Trophoblast cell (in vitro differentiated cells and primary cell): ENCODE measurements at regions not wholly inside any gene's neighbourhood (a gene's known extent, or its start where the extent isn't known, plus 50 kb on each side); places are given as distances from the start of the nearest gene placed in this dataset.

Experiments used
- DNase-seq, 2 donors: peaks; one replicate each; pipeline ENCODE4 v3.0.0-alpha.2; 2016
- H2AFZ ChIP-seq: 2 replicates; pipeline ENCODE4 v1.6.1; 2013; ENCODE audit warnings: low read length, moderate library complexity, mild to moderate bottlenecking; ENCODE audit not compliant: insufficient read depth, poor library complexity
- H2AK5ac ChIP-seq: 2 replicates; pipeline ENCODE4 v1.6.1; 2013; ENCODE audit warnings: mild to moderate bottlenecking, low read length
- H2BK120ac ChIP-seq: 2 replicates; pipeline ENCODE4 v1.6.1; 2013; ENCODE audit warnings: low read length, mild to moderate bottlenecking, moderate library complexity; ENCODE audit not compliant: insufficient read depth, poor library complexity
- H2BK12ac ChIP-seq: 2 replicates; pipeline ENCODE4 v1.6.1; 2013; ENCODE audit warnings: mild to moderate bottlenecking, low read length, moderate library complexity
- H2BK5ac ChIP-seq: 2 replicates; pipeline ENCODE4 v1.6.1; 2013; ENCODE audit warnings: low read length, low read depth, moderate library complexity, mild to moderate bottlenecking; ENCODE audit not compliant: poor library complexity
- H3K14ac ChIP-seq: 2 replicates; pipeline ENCODE4 v1.6.1; 2013; ENCODE audit warnings: mild to moderate bottlenecking, low read length
- H3K18ac ChIP-seq: 2 replicates; pipeline ENCODE4 v1.6.1; 2013; ENCODE audit warnings: mild to moderate bottlenecking, low read length
- H3K23ac ChIP-seq: 2 replicates; pipeline ENCODE4 v1.6.1; 2013; ENCODE audit warnings: low read length
- H3K27ac ChIP-seq: 2 replicates; pipeline ENCODE4 v1.5.1; 2013; ENCODE audit warnings: low read depth, mild to moderate bottlenecking, inconsistent platforms, low read length, moderate library complexity
- H3K27me3 ChIP-seq: 2 replicates; pipeline ENCODE4 v1.6.1; 2013; ENCODE audit warnings: inconsistent platforms, mild to moderate bottlenecking, low read length, moderate library complexity; ENCODE audit not compliant: insufficient read depth
- H3K36me3 ChIP-seq, 2 experiments: 1 replicate in 1 of 2; 2 replicates in 1 of 2; pipeline ENCODE4 v1.6.1; 2013; ENCODE audit warnings: low read length in 2 of 2, mild to moderate bottlenecking in 2 of 2, moderate library complexity in 1 of 2; ENCODE audit not compliant: insufficient read depth in 2 of 2, control insufficient read depth in 1 of 2
- H3K4ac ChIP-seq: 2 replicates; pipeline ENCODE4 v1.6.1; 2013; ENCODE audit warnings: low read depth, mild to moderate bottlenecking, low read length, moderate library complexity
- H3K4me1 ChIP-seq, 2 experiments: 1 replicate in 1 of 2; 2 replicates in 1 of 2; pipeline ENCODE4 v1.6.1; 2013; ENCODE audit warnings: low read length in 2 of 2, mild to moderate bottlenecking in 2 of 2, moderate library complexity in 1 of 2; ENCODE audit not compliant: insufficient read depth in 2 of 2, control insufficient read depth in 1 of 2
- H3K4me2 ChIP-seq: 2 replicates; pipeline ENCODE4 v1.6.1; 2013; ENCODE audit warnings: inconsistent platforms, mild to moderate bottlenecking, low read length, moderate library complexity
- H3K4me3 ChIP-seq: 2 replicates; pipeline ENCODE4 v1.5.1; 2013; ENCODE audit warnings: mild to moderate bottlenecking, low read depth, low read length, inconsistent platforms
- H3K79me1 ChIP-seq: one replicate; pipeline ENCODE4 v1.6.1; 2013; ENCODE audit warnings: low read length
- H3K79me2 ChIP-seq: 2 replicates; pipeline ENCODE4 v1.6.1; 2013; ENCODE audit warnings: low read length, mild to moderate bottlenecking; ENCODE audit not compliant: control insufficient read depth, insufficient read depth, poor library complexity
- H3K9ac ChIP-seq: 2 replicates; pipeline ENCODE4 v1.6.1; 2013; ENCODE audit warnings: mild to moderate bottlenecking, low read length
- H3K9me3 ChIP-seq: 2 replicates; pipeline ENCODE4 v1.6.1; 2013; ENCODE audit warnings: low read depth, mild to moderate bottlenecking, control low read depth, inconsistent platforms, low read length; ENCODE audit not compliant: insufficient read depth
- H4K12ac ChIP-seq: 2 replicates; pipeline ENCODE4 v1.6.1; 2013; ENCODE audit warnings: low read depth, mild to moderate bottlenecking, low read length, moderate library complexity
- H4K8ac ChIP-seq: 2 replicates; pipeline ENCODE4 v1.6.1; 2013; ENCODE audit warnings: low read depth, mild to moderate bottlenecking, low read length, moderate library complexity
- H4K91ac ChIP-seq: one replicate; pipeline ENCODE4 v1.6.1; 2013; ENCODE audit warnings: low read depth, mild to moderate bottlenecking, low read length, moderate library complexity
- WGBS: extraction: QIAGEN DNeasy Blood & Tissue Kit; methylation state at CpG from one replicate; pipeline ENCODE4 v1.1.7; 2013; ENCODE audit warnings: missing lambda C conversion rate; ENCODE audit not compliant: insufficient read length, insufficient coverage; ENCODE audit errors: extremely low coverage; 5-methylcytosine and 5-hydroxymethylcytosine counted together

- no peaks in the 10 kb centered on the region for H3K79me2 ChIP-seq
- no peak overlapping the region for H4K91ac ChIP-seq
- H3K9me3 ChIP-seq = no peaks in the 10 kb centered on the region
- no peaks in the 10 kb centered on the region for H3K27me3 ChIP-seq
- H3K18ac ChIP-seq = no peak overlapping the region
- H3K4ac ChIP-seq = no peak overlapping the region
- H2BK12ac ChIP-seq = no peak overlapping the region
- no peak overlapping the region for H3K27ac ChIP-seq
- no peak overlapping the region for H2AFZ ChIP-seq
- H3K79me1 ChIP-seq = no peaks in the 10 kb centered on the region
- no CpG with 5 or more reads among the region's 4 CpGs for WGBS
- no peak overlapping the region for H2BK120ac ChIP-seq
- DNase-seq = peak in 1 of 2 donors; percentile 7
- H3K4me1 ChIP-seq = peaks cover 0 to 3% of the 10 kb centered on the region in 2 experiments
- no peak overlapping the region for H3K4me3 ChIP-seq
- H4K12ac ChIP-seq = no peak overlapping the region
- no peak overlapping the region for H4K8ac ChIP-seq
- H3K23ac ChIP-seq = no peak overlapping the region
- H3K14ac ChIP-seq = no peak overlapping the region
- H3K36me3 ChIP-seq = no peaks in the 10 kb centered on the region
- no peak overlapping the region for H3K9ac ChIP-seq
- no peak overlapping the region for H2BK5ac ChIP-seq
- H2AK5ac ChIP-seq = no peak overlapping the region
- no peak overlapping the region for H3K4me2 ChIP-seq
Measured at GRCh38 chr4:141900856-141901255, 264.5 kb downstream of the IL15 start.

GRCh38 chr4:141905751-141906150 is 269.4 kb downstream of the IL15 start:
- Histone ChIP-seq H2BK12ac (no peak overlapping the region), H3K4me2 (no peak overlapping the region), H2AK5ac (no peak overlapping the region), H3K4me1 (peaks cover 0 to 2% of the 10 kb centered on the region in 2 experiments), H4K91ac (no peak overlapping the region), H3K36me3 (no peaks in the 10 kb centered on the region), H2AFZ (no peak overlapping the region), H4K8ac (no peak overlapping the region), H2BK120ac (no peak overlapping the region), H3K18ac (no peak overlapping the region), H3K79me2 (no peaks in the 10 kb centered on the region), H3K27ac (no peak overlapping the region), H3K79me1 (no peaks in the 10 kb centered on the region), H3K4me3 (no peak overlapping the region), H3K9ac (no peak overlapping the region), H3K27me3 (no peaks in the 10 kb centered on the region), H3K4ac (no peak overlapping the region), H3K9me3 (no peaks in the 10 kb centered on the region), H3K23ac (no peak overlapping the region), H4K12ac (no peak overlapping the region), H3K14ac (no peak overlapping the region), H2BK5ac (no peak overlapping the region)
- no CpG with 5 or more reads among the region's 3 CpGs for whole genome bisulfite sequencing
- DNase-seq = peak; percentile 30 to 81

GRCh38 chr4:141909541-141909940 is 273.2 kb downstream of the IL15 start:
- no peak overlapping the region for H3K14ac ChIP-seq
- H3K18ac ChIP-seq = no peak overlapping the region
- no peaks in the 10 kb centered on the region for H3K27me3 ChIP-seq
- H4K8ac ChIP-seq = no peak overlapping the region
- no peaks in the 10 kb centered on the region for H3K9me3 ChIP-seq
- H2BK12ac ChIP-seq = no peak overlapping the region
- H3K27ac ChIP-seq = no peak overlapping the region
- H3K79me2 ChIP-seq = no peaks in the 10 kb centered on the region
- no peak overlapping the region for H4K12ac ChIP-seq
- no peak overlapping the region for H2BK5ac ChIP-seq
- no peak overlapping the region for H2AFZ ChIP-seq
- H3K36me3 ChIP-seq = no peaks in the 10 kb centered on the region
- no peaks in the 10 kb centered on the region for H3K79me1 ChIP-seq
- DNase-seq = no peak
- H3K4me2 ChIP-seq = no peak overlapping the region
- H3K4me3 ChIP-seq = no peak overlapping the region
- H3K9ac ChIP-seq = no peak overlapping the region
- H2BK120ac ChIP-seq = no peak overlapping the region
- H3K4ac ChIP-seq = no peak overlapping the region
- H3K4me1 ChIP-seq = no peaks in the 10 kb centered on the region
- no peak overlapping the region for H3K23ac ChIP-seq
- no peak overlapping the region for H2AK5ac ChIP-seq
- H4K91ac ChIP-seq = no peak overlapping the region

- WGBS = no CpG with 5 or more reads among the region's 4 CpGs
- no peak overlapping the region for H3K9ac ChIP-seq
- no peak for DNase-seq
Measured at GRCh38 chr4:141912831-141913230, 276.4 kb downstream of the IL15 start.

More at GRCh38 chr4:141912831-141913230, 276.4 kb downstream of the IL15 start:
- Histone ChIP-seq H3K36me3 (no peaks in the 10 kb centered on the region), H3K14ac (no peak overlapping the region), H3K27me3 (no peaks in the 10 kb centered on the region), H2AK5ac (no peak overlapping the region), H3K4me3 (no peak overlapping the region), H3K79me1 (no peaks in the 10 kb centered on the region), H4K12ac (no peak overlapping the region), H3K18ac (no peak overlapping the region), H3K9me3 (no peaks in the 10 kb centered on the region), H2BK12ac (no peak overlapping the region), H3K79me2 (no peaks in the 10 kb centered on the region), H4K91ac (no peak overlapping the region), H3K4me2 (no peak overlapping the region), H3K27ac (no peak overlapping the region), H3K4ac (no peak overlapping the region), H2AFZ (no peak overlapping the region), H3K23ac (no peak overlapping the region), H4K8ac (no peak overlapping the region), H3K4me1 (no peaks in the 10 kb centered on the region), H2BK5ac (no peak overlapping the region), H2BK120ac (no peak overlapping the region)
